ENCODE measurements at regions not wholly inside any gene's neighbourhood (a gene's known extent, or its start where the extent isn't known, plus 50 kb on each side); places are given as distances from the start of the nearest gene placed in this dataset.

- TF ChIP-seq EP300 (IDR thresholded peaks at IDR 0.05; ENCODE audit: borderline replicate concordance) (no peak), REST (IDR thresholded peaks at IDR 0.05; ENCODE audit: low read depth) (no peak), TCF12 (IDR thresholded peaks at IDR 0.05; ENCODE audit: low read depth) (no peak), NFIC (IDR thresholded peaks at IDR 0.05) (no peak), ZBTB7A (IDR thresholded peaks at IDR 0.05; ENCODE audit: low read depth) (no peak), TAF1 (IDR thresholded peaks at IDR 0.05; ENCODE audit: low read depth) (no peak), EGR1 (IDR thresholded peaks at IDR 0.05) (no peak), USF1 (IDR thresholded peaks at IDR 0.05) (no peak), YY1 (IDR thresholded peaks at IDR 0.05; ENCODE audit: low read depth) (no peak), CEBPB (IDR thresholded peaks at IDR 0.05) (no peak), FOXM1 (IDR thresholded peaks at IDR 0.05; ENCODE audit: borderline replicate concordance, low read depth) (no peak)
Observed at GRCh38 chr18:68172842-68173549, 541.9 kb downstream of the TMX3 start.

GRCh38 chr18:68164909-68165308 is 550.0 kb downstream of the TMX3 start:
- TF ChIP-seq USF1 (IDR thresholded peaks at IDR 0.05) (no peak), ZBTB7A (IDR thresholded peaks at IDR 0.05; ENCODE audit: low read depth) (no peak), MAX (IDR thresholded peaks at IDR 0.05) (no peak), CEBPB (IDR thresholded peaks at IDR 0.05) (no peak), EP300 (IDR thresholded peaks at IDR 0.05; ENCODE audit: borderline replicate concordance) (no peak), EGR1 (IDR thresholded peaks at IDR 0.05) (no peak), REST (IDR thresholded peaks at IDR 0.05; ENCODE audit: low read depth) (no peak), TEAD4 (IDR thresholded peaks at IDR 0.05) (no peak), RAD21 (IDR thresholded peaks at IDR 0.05; ENCODE audit: low read depth) (no peak), TCF12 (IDR thresholded peaks at IDR 0.05; ENCODE audit: low read depth) (no peak), FOXM1 (IDR thresholded peaks at IDR 0.05; ENCODE audit: borderline replicate concordance, low read depth) (no peak)

GRCh38 chr18:68152770-68153169 is 562.1 kb downstream of the TMX3 start:
- TF ChIP-seq ZBTB7A (IDR thresholded peaks at IDR 0.05; ENCODE audit: low read depth): no peak
- TF ChIP-seq CREB1 (IDR thresholded peaks at IDR 0.05; ENCODE audit: low read depth): no peak
- TF ChIP-seq NFIC (IDR thresholded peaks at IDR 0.05): no peak
- TF ChIP-seq USF1 (IDR thresholded peaks at IDR 0.05): no peak
- no peak for TF ChIP-seq EGR1 (IDR thresholded peaks at IDR 0.05)
- no peak for TF ChIP-seq MAX (IDR thresholded peaks at IDR 0.05)
- TF ChIP-seq RAD21 (IDR thresholded peaks at IDR 0.05; ENCODE audit: low read depth): no peak
- no peak for TF ChIP-seq TCF12 (IDR thresholded peaks at IDR 0.05; ENCODE audit: low read depth)
- no peak for TF ChIP-seq FOXM1 (IDR thresholded peaks at IDR 0.05; ENCODE audit: borderline replicate concordance, low read depth)
- TF ChIP-seq REST (IDR thresholded peaks at IDR 0.05; ENCODE audit: low read depth): no peak

- TF ChIP-seq ZBTB7A (IDR thresholded peaks at IDR 0.05; ENCODE audit: low read depth) (no peak), REST (IDR thresholded peaks at IDR 0.05; ENCODE audit: low read depth) (no peak)
Observed at GRCh38 chr18:68150961-68151360, 563.9 kb downstream of the TMX3 start.

Measured in Ishikawa (cell line).